Right renal cortex interstitium (tissue), 3 donors: ENCODE measurements at regions not wholly inside any gene's neighbourhood (a gene's known extent, or its start where the extent isn't known, plus 50 kb on each side); places are given as distances from the start of the nearest gene placed in this dataset.

Experiments used
- DNase-seq, 3 donors: peaks; one replicate each; pipeline ENCODE4 v3.0.0-alpha.2; 2013; ENCODE audit warnings: low read depth in 3 of 3, low spot score in 2 of 3

GRCh38 chr10:27451054-27451453 is 53.0 kb upstream of the RAB18 start:
- no peak for DNase-seq

GRCh38 chr10:27450225-27450624 is 53.9 kb upstream of the RAB18 start:
- no peak for DNase-seq

GRCh38 chr10:27449571-27449970 is 54.5 kb upstream of the RAB18 start:
- DNase-seq, result no peak

GRCh38 chr10:27448921-27449320 is 55.2 kb upstream of the RAB18 start:
- DNase-seq, result no peak

GRCh38 chr10:27447540-27447939 is 56.6 kb upstream of the RAB18 start:
- no peak for DNase-seq

- peak; percentile 5 to 12 (median 8) for DNase-seq
Measured at GRCh38 chr10:27446091-27446918, 57.8 kb upstream of the RAB18 start.

GRCh38 chr10:27445070-27445469 is 59.0 kb upstream of the RAB18 start:
- no peak for DNase-seq

GRCh38 chr10:27440478-27440877 is 63.6 kb upstream of the RAB18 start:
- DNase-seq, result no peak

- DNase-seq, result no peak
Measured at GRCh38 chr10:27440021-27440420, 64.1 kb upstream of the RAB18 start.

GRCh38 chr10:27439101-27439500 is 65.0 kb upstream of the RAB18 start:
- DNase-seq, result no peak

- no peak for DNase-seq
Measured at GRCh38 chr10:27437775-27438174, 66.3 kb upstream of the RAB18 start.

GRCh38 chr10:27436710-27437109 is 67.4 kb upstream of the RAB18 start:
- no peak for DNase-seq

- no peak for DNase-seq
Measured at GRCh38 chr10:27433976-27434375, 70.1 kb upstream of the RAB18 start.

GRCh38 chr10:27426948-27427467 is 77.1 kb upstream of the RAB18 start:
- no peak for DNase-seq

- DNase-seq, result no peak
Measured at GRCh38 chr10:27413831-27414348, 90.2 kb upstream of the RAB18 start.

- DNase-seq, result no peak
Measured at GRCh38 chr10:27413387-27413786, 90.7 kb upstream of the RAB18 start.

- no peak for DNase-seq
Measured at GRCh38 chr10:27410153-27410552, 94.0 kb upstream of the RAB18 start.

GRCh38 chr10:27407271-27407670 is 96.8 kb upstream of the RAB18 start:
- no peak for DNase-seq

GRCh38 chr10:27399871-27400270 is 104.2 kb upstream of the RAB18 start:
- DNase-seq, result no peak

GRCh38 chr10:27393961-27394360 is 110.1 kb upstream of the RAB18 start:
- DNase-seq, result no peak

GRCh38 chr10:27392606-27393005 is 111.5 kb upstream of the RAB18 start:
- DNase-seq, result no peak

- no peak for DNase-seq
Measured at GRCh38 chr10:27391916-27392315, 112.2 kb upstream of the RAB18 start.
